ENCODE measurements at regions not wholly inside any gene's neighbourhood (a gene's known extent, or its start where the extent isn't known, plus 50 kb on each side); places are given as distances from the start of the nearest gene placed in this dataset.
A peak's percentile ranks its signal among the peaks of the same experiment; 100 is the strongest.

DNA sequence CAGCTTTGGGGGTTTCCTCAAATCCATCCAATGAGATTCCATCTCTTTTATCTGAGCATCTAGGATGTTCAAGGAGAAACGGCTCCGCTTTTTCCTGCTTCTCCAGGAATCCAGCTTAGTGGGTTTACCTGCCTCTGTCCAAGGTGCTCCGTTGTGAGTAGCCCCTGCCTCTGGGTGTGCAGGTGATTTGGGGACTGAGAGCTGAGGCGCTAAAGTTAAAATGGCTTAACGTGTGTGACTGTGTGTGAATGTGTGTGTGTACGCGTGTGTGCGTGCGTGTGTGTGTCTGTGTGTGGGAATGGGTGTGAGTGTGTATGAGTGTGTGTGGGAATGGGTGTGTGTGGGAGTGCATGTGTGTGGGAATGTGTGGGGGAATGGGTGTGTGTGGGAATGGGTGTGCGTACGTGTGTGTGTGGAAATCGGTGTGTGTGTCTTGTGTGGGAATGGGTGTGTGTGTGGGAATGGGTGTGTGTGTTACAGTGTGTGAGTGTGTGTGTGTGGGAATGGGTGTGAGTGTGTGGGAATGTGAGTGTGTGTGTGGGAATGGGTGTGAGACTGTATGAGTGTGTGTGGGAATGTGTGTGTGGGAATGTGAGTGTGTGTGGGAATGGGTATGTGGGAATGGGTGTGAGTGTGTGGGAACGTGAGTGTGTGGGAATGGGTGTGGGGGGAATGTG lies 90.2 kb upstream of the INSIG1 start:
- no peak for DNase-seq
- no peak overlapping the region for H3K4me3 Mint-ChIP-seq
- H3K27ac Mint-ChIP-seq = peak overlapping the region; percentile 41
- no peaks in the 10 kb centered on the region for H3K27me3 Mint-ChIP-seq
- CTCF ChIA-PET = interaction anchor here (1.6 to 3.0 kb wide), 4 partner anchors 8 to 91 kb away, joined by 3 to 14 read pairs (median 8); partner anchors contain the start of gene INSIG1
- peaks cover 3% of the 10 kb centered on the region for H3K36me3 Mint-ChIP-seq (ENCODE audit: low read depth)
- H3K9me3 Mint-ChIP-seq = peaks cover 6% of the 10 kb centered on the region
- POLR2A ChIA-PET = no interaction called here
- peaks cover 32% of the 10 kb centered on the region for H3K4me1 Mint-ChIP-seq

DNA sequence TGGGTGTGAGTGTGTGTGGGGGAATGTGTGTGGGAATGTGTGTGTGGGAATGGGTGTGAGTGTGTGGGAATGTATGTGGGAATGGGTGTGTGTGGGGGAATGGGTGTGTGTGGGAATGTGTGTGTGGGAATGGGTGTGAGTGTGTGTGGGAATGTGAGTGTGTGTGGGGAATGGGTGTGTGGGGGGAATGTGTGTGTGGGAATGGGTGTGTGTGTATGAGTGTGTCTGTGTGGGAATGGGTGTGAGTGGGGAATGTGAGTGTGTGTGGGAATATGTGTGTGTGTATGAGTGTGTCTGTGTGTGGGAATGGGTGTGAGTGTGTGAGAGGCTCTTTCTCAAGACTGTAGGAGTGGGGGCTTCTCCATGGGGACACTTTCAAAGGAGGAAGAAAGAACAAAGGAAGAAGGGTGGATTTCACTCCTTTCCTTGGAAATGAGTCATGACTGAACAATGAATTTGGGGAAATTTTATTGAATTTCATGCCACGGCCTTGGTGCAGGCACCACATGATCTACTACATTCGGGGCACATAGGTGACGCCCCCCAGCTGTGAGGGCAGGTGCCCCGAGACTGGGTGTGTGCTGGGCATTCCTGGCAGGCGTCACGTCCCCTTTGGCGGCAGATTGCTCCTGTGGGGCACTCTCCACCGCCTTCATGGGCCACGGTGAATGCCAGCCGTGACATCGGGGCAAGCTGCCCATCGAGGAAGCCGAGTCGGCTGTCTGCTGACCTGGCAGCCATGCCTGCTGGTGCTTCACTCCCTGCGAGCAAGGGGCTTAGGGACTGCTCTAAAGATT lies 88.8 kb upstream of the INSIG1 start:
- Mint-ChIP-seq H3K4me3 (no peak overlapping the region), H3K27me3 (no peaks in the 10 kb centered on the region), H3K4me1 (peaks cover 32% of the 10 kb centered on the region), H3K9me3 (peaks cover 6% of the 10 kb centered on the region), H3K36me3 (ENCODE audit: low read depth) (peaks cover 3% of the 10 kb centered on the region), H3K27ac (no peak overlapping the region)
- DNase-seq = no peak
- ChIA-PET POLR2A (no interaction called here), CTCF (interaction anchor here (0.9 kb wide), 1 partner anchor 11 kb away, joined by 3 read pairs; no protein-coding TSS in a partner anchor)

DNA sequence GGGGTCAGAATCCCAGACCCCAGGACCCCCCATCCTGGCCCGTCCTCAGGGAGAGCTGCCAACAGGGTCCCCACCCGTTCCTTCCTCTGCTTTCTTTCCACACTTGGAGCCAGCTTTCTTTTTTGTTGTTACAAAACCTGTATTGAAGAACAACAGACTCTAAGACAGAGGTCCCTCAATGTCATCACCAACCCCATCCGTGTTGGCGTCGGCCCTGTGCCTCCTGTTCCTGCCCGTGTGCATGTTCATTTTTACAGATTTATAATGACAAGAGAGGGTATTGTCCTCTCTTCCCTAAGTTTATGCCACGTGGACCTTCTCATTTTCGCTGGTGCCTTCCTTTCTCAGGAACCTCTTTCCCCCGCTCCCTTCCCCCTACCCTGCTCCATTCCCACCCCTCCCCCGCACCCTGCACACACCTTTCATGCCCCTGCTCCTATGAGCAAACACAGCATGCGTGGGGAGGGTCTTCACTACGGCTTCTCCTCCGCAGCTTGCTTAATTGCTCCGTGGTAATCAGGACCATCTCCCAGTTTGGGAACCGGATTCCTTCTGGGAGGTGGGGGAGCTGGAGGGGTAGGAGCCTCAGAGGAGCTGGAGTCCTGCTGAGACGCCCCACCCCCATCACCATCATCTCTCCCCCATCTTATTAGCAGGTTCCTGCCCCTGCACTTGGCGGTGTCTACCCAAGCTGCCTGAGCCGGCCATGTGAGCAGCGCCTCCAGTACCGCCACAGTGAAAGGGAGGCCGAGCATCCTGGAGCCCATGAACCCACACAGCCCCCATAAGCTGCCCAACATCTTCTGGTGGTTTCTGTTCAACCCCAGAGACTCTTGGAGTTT lies 88.0 kb upstream of the INSIG1 start:
- Mint-ChIP-seq H3K4me3 (no peak overlapping the region), H3K27ac (no peak overlapping the region), H3K9me3 (peaks cover 6% of the 10 kb centered on the region), H3K36me3 (ENCODE audit: low read depth) (peaks cover 3% of the 10 kb centered on the region), H3K27me3 (no peaks in the 10 kb centered on the region), H3K4me1 (peaks cover 32% of the 10 kb centered on the region)
- CTCF ChIA-PET = interaction anchor here (0.9 kb wide), 1 partner anchor 10 kb away, joined by 3 read pairs; no protein-coding TSS in a partner anchor
- POLR2A ChIA-PET = no interaction called here
- DNase-seq = no peak

DNA sequence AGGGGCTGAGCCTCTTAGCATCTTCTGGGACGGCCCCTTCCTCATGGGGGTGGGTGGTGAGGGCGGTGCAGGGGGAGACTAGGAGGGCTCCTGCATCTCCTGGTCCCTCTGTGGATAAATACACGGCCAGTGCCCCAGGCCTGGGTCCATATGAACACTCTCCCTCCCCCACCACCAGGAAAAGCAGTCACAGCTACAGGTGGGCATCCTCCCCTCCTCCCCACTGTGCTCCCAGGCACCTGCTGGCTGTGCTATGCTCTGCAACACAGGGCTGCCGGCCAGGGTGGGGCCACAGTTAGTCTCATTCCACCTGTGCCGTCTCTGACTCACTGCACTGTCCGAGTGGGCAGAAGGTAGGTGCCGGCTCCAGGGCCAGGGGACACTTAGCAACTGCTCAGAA lies 87.3 kb upstream of the INSIG1 start:
- Mint-ChIP-seq H3K27me3 (no peaks in the 10 kb centered on the region), H3K27ac (no peak overlapping the region), H3K36me3 (ENCODE audit: low read depth) (peaks cover 3% of the 10 kb centered on the region), H3K4me3 (no peak overlapping the region), H3K4me1 (peaks cover 26% of the 10 kb centered on the region), H3K9me3 (peaks cover 6% of the 10 kb centered on the region)
- DNase-seq = no peak
- POLR2A ChIA-PET = no interaction called here
- CTCF ChIA-PET = no interaction called here

DNA sequence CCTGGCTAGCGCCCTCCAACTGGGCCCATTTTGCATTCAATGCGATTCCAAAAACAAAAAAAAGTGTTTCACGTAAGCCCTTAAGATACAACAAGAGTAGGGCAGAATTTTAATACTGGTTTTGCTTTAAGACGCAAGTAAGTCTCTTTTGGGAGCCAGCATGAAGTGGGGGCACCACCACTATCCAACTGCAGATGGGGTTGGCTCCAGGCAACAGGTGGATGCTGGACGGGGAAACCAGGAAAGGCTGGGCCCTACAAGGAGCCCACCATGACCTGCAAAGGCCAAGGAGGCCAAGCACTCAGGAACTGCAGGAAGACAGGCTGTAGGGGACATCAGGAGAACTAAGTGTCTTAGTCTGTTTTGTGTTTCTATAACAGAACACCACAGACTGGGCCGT lies 86.5 kb upstream of the INSIG1 start:
- Mint-ChIP-seq H3K4me1 (peaks cover 18% of the 10 kb centered on the region), H3K27me3 (no peaks in the 10 kb centered on the region), H3K27ac (no peak overlapping the region), H3K36me3 (ENCODE audit: low read depth) (peaks cover 3% of the 10 kb centered on the region), H3K9me3 (peaks cover 6% of the 10 kb centered on the region), H3K4me3 (no peak overlapping the region)
- no peak for DNase-seq
- ChIA-PET POLR2A (no interaction called here), CTCF (interaction anchor here (1.5 kb wide), 1 partner anchor 78 kb away, joined by 3 read pairs; no protein-coding TSS in a partner anchor)

DNA sequence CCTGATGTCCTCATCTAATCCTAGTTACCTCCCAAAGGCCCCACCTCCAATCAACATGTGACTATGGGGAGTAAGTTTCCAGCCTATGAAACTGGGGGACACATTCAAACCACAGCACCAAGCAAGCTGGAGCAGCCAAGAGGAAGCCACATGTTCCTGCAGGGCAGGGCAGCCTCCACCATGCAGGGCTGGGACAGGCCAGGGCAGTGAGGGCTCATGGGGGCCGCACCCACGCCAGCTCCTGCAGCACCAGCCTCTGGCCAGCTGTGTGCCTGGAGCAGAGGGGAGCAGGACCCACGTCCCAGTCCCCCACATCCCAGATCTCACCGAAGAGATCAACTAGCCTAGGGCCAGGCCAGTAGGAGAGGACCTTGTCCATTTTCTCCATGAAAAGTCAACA lies 85.9 kb upstream of the INSIG1 start:
- Mint-ChIP-seq H3K9me3 (peaks cover 3% of the 10 kb centered on the region), H3K4me1 (peaks cover 12% of the 10 kb centered on the region), H3K27ac (no peak overlapping the region), H3K27me3 (no peaks in the 10 kb centered on the region), H3K4me3 (no peak overlapping the region), H3K36me3 (ENCODE audit: low read depth) (peaks cover under 1% of the 10 kb centered on the region)
- ChIA-PET POLR2A (no interaction called here), CTCF (interaction anchor here (1.5 kb wide), 1 partner anchor 78 kb away, joined by 3 read pairs; no protein-coding TSS in a partner anchor)
- no peak for DNase-seq

DNA sequence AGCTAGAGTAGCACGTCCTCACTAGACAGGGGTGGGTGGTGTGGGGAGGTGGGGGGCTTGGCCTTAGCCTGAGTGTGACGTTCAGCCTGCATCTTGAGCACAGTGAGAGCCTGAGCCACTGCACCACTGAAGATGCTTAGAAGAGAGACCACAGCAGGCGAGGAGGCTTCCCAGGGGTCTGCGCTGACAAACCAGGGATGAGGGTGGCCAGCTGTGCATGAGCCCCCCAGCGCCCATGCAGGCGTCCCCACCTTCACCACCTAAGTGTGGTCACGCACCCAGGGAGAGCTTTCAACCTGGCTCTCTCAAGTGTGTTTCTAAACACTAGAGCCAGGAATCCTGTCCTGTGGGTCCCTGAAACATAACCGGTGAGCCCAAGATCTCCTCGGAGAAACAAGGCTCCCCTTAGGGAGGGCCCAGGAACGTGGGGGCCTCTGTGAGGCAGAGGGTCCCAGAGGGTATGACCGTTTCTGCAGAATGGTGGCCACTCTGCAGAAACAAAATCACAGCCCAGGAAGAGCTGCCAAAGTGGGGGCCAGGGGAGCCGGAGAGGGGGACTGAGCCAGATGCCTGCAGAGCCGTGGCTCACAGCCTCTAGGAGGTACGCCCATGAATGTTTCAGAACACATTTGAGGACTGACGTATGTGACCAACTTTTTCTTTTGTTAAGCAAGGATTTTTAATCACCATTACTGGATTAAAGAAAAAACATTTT lies 85.2 kb upstream of the INSIG1 start:
- Mint-ChIP-seq H3K4me1 (peaks cover 5% of the 10 kb centered on the region), H3K36me3 (ENCODE audit: low read depth) (no peaks in the 10 kb centered on the region), H3K4me3 (no peak overlapping the region), H3K9me3 (peaks cover under 1% of the 10 kb centered on the region), H3K27ac (no peak overlapping the region), H3K27me3 (no peaks in the 10 kb centered on the region)
- POLR2A ChIA-PET = no interaction called here
- CTCF ChIA-PET = interaction anchor here (0.5 to 1.5 kb wide), 2 partner anchors 77 to 84 kb away, joined by 3 read pairs; no protein-coding TSS in a partner anchor
- no peak for DNase-seq

DNA sequence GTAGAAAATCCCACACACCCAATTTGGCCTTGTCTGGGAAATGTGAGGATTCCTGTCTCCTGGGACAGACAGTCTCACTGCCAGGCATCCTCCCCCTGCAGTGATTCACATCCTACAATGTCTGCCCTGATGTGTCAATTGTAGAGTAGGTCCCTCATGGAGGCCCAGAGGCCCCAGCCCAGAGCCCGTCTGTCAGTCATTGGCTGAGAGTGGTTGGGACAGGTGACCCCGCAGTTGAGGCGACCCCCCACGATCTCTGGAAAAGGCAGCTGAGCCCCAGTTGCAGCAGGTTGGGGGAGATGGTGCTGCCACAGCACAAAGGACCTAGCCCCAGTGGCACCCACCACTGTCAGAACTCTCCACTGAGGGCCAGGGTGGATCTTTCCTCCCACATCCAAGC lies 84.3 kb upstream of the INSIG1 start:
- Mint-ChIP-seq H3K9me3 (no peaks in the 10 kb centered on the region), H3K4me1 (peaks cover 2% of the 10 kb centered on the region), H3K36me3 (ENCODE audit: low read depth) (no peaks in the 10 kb centered on the region), H3K27ac (no peak overlapping the region), H3K27me3 (no peaks in the 10 kb centered on the region), H3K4me3 (no peak overlapping the region)
- ChIA-PET CTCF (no interaction called here), POLR2A (no interaction called here)
- no peak for DNase-seq

DNA sequence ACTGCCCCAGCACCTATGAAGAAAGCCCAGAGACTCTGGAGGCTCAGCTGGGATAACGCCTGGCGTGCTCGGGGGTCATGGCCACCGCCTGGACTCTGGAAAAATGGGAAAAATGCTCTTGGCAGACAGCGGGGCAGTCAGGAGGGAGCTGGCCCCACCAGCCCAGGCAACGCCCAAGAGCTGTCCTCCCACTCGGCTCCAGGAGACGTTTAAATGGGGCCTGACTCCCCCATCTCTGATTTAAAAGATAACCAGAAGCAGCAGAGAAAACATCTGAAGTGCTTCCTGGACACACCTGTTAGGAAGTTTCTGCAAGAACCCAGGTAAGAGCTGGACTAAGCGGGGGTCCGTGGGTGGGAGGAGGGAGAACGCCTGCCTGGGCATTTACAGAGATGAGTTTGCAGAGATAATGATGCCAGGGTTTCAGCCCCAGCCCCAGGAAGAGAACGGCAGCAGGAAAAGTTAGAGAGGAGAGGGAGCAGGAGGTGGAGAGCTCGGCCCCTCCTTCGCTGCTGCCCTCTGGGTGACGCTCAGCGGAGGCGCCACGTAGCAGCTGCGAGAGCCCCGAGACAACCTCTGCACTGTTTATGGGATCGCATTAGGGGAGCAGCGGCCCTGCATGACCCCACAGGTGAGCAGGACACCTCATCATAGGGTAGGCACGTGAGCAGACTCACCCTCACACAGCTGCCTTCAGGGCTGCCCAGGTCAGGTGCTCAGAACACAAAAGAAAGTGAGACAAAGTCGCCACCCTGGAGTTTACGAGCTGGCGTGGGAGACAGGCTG lies 83.5 kb upstream of the INSIG1 start:
- no peak for DNase-seq
- Mint-ChIP-seq H3K4me3 (no peak overlapping the region), H3K9me3 (no peaks in the 10 kb centered on the region), H3K27ac (no peak overlapping the region), H3K4me1 (peaks cover 2% of the 10 kb centered on the region), H3K36me3 (ENCODE audit: low read depth) (no peaks in the 10 kb centered on the region), H3K27me3 (no peaks in the 10 kb centered on the region)
- POLR2A ChIA-PET = no interaction called here
- CTCF ChIA-PET = interaction anchor here (1.4 to 2.6 kb wide), 2 partner anchors 8 to 88 kb away, joined by 3 to 11 read pairs; no protein-coding TSS in a partner anchor

DNA sequence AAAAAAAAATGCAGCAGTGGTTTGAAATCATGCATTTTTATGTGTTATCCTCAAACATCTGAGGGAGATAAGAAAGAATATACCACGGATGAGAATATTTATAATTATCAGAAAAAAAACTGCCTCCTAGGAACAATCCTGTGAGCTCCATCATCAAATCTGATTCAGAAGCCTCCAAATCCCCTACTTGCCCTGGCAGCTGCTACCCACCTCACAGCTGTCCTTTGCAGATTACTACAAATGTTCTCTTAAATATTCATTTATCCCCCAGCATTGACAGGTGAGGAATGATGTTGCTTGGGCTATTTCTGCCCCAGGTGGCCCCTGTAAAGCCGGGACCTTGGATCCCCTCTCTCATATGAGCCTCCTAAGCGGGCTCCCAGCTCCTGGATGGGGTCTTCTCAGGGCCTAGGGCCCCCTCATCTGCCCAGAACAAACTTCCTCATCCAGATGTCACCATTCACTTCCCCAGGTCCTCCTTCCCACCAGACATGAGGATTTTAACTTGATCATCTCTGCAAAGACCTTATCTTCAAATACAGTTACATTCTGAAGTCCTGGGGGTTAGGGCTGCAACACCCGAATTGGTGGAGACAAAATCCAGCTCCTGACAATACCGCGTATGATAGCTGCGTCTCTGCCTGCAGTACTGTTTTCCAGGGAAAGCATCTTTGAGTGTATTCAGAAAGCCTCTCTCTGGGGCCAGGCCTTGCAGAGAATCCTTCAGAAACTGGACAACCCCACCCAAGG lies 81.9 kb upstream of the INSIG1 start:
- CTCF ChIA-PET = interaction anchor here (0.9 to 2.6 kb wide), 4 partner anchors 9 to 86 kb away, joined by 3 to 11 read pairs (median 4); no protein-coding TSS in a partner anchor
- H3K27ac Mint-ChIP-seq = no peak overlapping the region

More for the DNA sequence above, 81.9 kb upstream of the INSIG1 start:
- H3K36me3 Mint-ChIP-seq (ENCODE audit: low read depth) = no peaks in the 10 kb centered on the region
- H3K9me3 Mint-ChIP-seq = no peaks in the 10 kb centered on the region
- POLR2A ChIA-PET = no interaction called here
- no peak for DNase-seq
- no peak overlapping the region for H3K4me3 Mint-ChIP-seq
- H3K4me1 Mint-ChIP-seq = peaks cover 2% of the 10 kb centered on the region
- H3K27me3 Mint-ChIP-seq = no peaks in the 10 kb centered on the region
